ENCODE measurements at regions not wholly inside any gene's neighbourhood (a gene's known extent, or its start where the extent isn't known, plus 50 kb on each side); places are given as distances from the start of the nearest gene placed in this dataset.

GRCh38 chr5:2147504-2148311 lies 265.0 kb upstream of the IRX4 start:
- H3K27ac Mint-ChIP-seq (ENCODE audit: unreplicated experiment), result no peak overlapping the region
- H3K9me3 Mint-ChIP-seq (ENCODE audit: unreplicated experiment), result no peaks in the 10 kb centered on the region
- no peak for DNase-seq (ENCODE audit: extremely low spot score, unreplicated experiment)
- TF ChIP-seq, protein P1, sequence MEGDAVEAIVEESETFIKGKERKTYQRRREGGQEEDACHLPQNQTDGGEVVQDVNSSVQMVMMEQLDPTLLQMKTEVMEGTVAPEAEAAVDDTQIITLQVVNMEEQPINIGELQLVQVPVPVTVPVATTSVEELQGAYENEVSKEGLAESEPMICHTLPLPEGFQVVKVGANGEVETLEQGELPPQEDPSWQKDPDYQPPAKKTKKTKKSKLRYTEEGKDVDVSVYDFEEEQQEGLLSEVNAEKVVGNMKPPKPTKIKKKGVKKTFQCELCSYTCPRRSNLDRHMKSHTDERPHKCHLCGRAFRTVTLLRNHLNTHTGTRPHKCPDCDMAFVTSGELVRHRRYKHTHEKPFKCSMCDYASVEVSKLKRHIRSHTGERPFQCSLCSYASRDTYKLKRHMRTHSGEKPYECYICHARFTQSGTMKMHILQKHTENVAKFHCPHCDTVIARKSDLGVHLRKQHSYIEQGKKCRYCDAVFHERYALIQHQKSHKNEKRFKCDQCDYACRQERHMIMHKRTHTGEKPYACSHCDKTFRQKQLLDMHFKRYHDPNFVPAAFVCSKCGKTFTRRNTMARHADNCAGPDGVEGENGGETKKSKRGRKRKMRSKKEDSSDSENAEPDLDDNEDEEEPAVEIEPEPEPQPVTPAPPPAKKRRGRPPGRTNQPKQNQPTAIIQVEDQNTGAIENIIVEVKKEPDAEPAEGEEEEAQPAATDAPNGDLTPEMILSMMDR (IDR thresholded peaks at IDR 0.05), result no peak
- H3K4me1 Mint-ChIP-seq (ENCODE audit: unreplicated experiment), result peaks cover 13% of the 10 kb centered on the region
- no peaks in the 10 kb centered on the region for H3K27me3 Mint-ChIP-seq (ENCODE audit: unreplicated experiment)
- no peak overlapping the region for H3K4me3 Mint-ChIP-seq (ENCODE audit: unreplicated experiment)
- H3K36me3 Mint-ChIP-seq (ENCODE audit: unreplicated experiment), result no peaks in the 10 kb centered on the region

DNA sequence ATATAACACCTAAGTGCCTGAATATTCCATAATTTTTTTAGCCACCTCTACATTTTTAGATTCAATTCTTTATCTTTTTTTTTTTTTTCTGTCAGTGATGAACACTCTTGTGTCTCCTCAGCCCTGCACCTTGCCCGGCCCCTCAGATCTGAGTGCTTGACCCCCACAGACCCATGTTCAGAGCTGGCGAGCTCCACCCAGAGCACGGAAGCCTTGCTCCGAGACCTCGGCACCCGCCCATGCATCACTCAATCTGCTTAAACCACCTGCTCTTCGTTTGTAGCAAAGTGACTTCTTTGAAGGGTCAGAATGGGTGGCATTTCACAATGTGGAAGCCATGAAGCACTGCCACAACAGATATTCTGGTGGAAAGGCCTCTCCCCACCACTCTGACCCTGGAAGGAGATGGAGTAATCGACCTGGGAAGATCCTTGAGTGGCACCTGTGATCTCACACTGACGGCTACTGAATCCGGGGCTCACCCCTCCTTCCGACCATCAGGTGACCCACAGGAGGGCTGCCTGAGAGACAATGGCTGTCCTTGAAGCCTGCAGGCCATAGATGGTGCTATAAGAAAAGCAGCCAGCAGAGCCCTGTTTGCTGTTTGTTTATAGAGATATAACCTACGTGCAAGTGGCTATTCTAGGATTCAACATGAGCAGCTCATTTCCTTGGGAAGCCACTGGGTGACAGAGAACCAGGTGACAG lies 261.1 kb upstream of the IRX4 start:
- Mint-ChIP-seq H3K27me3 (ENCODE audit: unreplicated experiment) (no peaks in the 10 kb centered on the region), H3K36me3 (ENCODE audit: unreplicated experiment) (no peaks in the 10 kb centered on the region), H3K9me3 (ENCODE audit: unreplicated experiment) (no peaks in the 10 kb centered on the region), H3K4me1 (ENCODE audit: unreplicated experiment) (peaks cover 2% of the 10 kb centered on the region), H3K4me3 (ENCODE audit: unreplicated experiment) (no peak overlapping the region), H3K27ac (ENCODE audit: unreplicated experiment) (no peak overlapping the region)
- TF ChIP-seq, protein P1 (IDR thresholded peaks at IDR 0.05), result no peak
- no peak for DNase-seq (ENCODE audit: extremely low spot score, unreplicated experiment)

- Mint-ChIP-seq H3K36me3 (ENCODE audit: unreplicated experiment) (no peaks in the 10 kb centered on the region), H3K9me3 (ENCODE audit: unreplicated experiment) (no peaks in the 10 kb centered on the region), H3K4me3 (ENCODE audit: unreplicated experiment) (no peak overlapping the region), H3K27ac (ENCODE audit: unreplicated experiment) (no peak overlapping the region), H3K27me3 (ENCODE audit: unreplicated experiment) (no peaks in the 10 kb centered on the region), H3K4me1 (ENCODE audit: unreplicated experiment) (no peaks in the 10 kb centered on the region)
- no peak for DNase-seq (ENCODE audit: extremely low spot score, unreplicated experiment)
- TF ChIP-seq, protein P1 (IDR thresholded peaks at IDR 0.05), result no peak
Observed at GRCh38 chr5:2143088-2143487, 260.4 kb upstream of the IRX4 start.

GRCh38 chr5:2142456-2142954 lies 259.8 kb upstream of the IRX4 start:
- Mint-ChIP-seq H3K9me3 (ENCODE audit: unreplicated experiment) (no peaks in the 10 kb centered on the region), H3K27ac (ENCODE audit: unreplicated experiment) (no peak overlapping the region), H3K4me1 (ENCODE audit: unreplicated experiment) (no peaks in the 10 kb centered on the region), H3K27me3 (ENCODE audit: unreplicated experiment) (no peaks in the 10 kb centered on the region), H3K4me3 (ENCODE audit: unreplicated experiment) (no peak overlapping the region), H3K36me3 (ENCODE audit: unreplicated experiment) (no peaks in the 10 kb centered on the region)
- TF ChIP-seq, protein P1 (IDR thresholded peaks at IDR 0.05), result no peak
- no peak for DNase-seq (ENCODE audit: extremely low spot score, unreplicated experiment)
